Kidney (tissue), 13 donors: ENCODE measurements at regions not wholly inside any gene's neighbourhood (a gene's known extent, or its start where the extent isn't known, plus 50 kb on each side); places are given as distances from the start of the nearest gene placed in this dataset.

Experiments
- DNase-seq, 5 donors: peaks; one replicate each; pipeline ENCODE4 v3.0.0-alpha.2; 2013 to 2020
- FAIRE-seq: peaks from 2 replicates; lab custom pipeline; 2012; peaks lifted over from hg19 to GRCh38; lab: Jason Lieb, UNC
- H3K27ac ChIP-seq, 2 donors: one replicate each; pipeline ENCODE4 v1.7.0; 2013; ENCODE audit warnings: low read depth in 2 of 2, low read length in 2 of 2, inconsistent platforms in 1 of 2
- H3K27me3 ChIP-seq: one replicate; pipeline ENCODE4 v1.7.1; 2013; ENCODE audit warnings: low read length, inconsistent platforms; ENCODE audit not compliant: control insufficient read depth, insufficient read depth
- H3K36me3 ChIP-seq, 3 donors: one replicate each; pipeline versions ENCODE4 v1.7.0 to v1.7.1; 2013; ENCODE audit warnings: low read length in 3 of 3, control low read depth in 1 of 3, inconsistent platforms in 1 of 3; ENCODE audit not compliant: insufficient read depth in 3 of 3, control insufficient read depth in 2 of 3
- H3K4me1 ChIP-seq, 3 donors: one replicate each; pipeline versions ENCODE4 v1.7.0 to v1.7.1; 2013; ENCODE audit warnings: low read length in 3 of 3, inconsistent platforms in 1 of 3, low read depth in 1 of 3; ENCODE audit not compliant: control insufficient read depth in 2 of 3, insufficient read depth in 2 of 3
- H3K4me3 ChIP-seq, 3 donors: one replicate each; pipeline versions ENCODE4 v1.7.0 to v1.8.1; 2013; ENCODE audit warnings: low read length in 3 of 3, control low read depth in 1 of 3, inconsistent platforms in 1 of 3
- H3K9ac ChIP-seq, 3 donors: one replicate each; pipeline versions ENCODE4 v1.7.0 to v1.7.1; 2013; ENCODE audit warnings: low read length in 3 of 3, control low read depth in 1 of 3, inconsistent platforms in 1 of 3
- H3K9me3 ChIP-seq, 3 donors: one replicate each; pipeline versions ENCODE4 v1.7.0 to v1.7.1; 2013; ENCODE audit warnings: low read length in 3 of 3, control low read depth in 1 of 3, inconsistent platforms in 1 of 3; ENCODE audit not compliant: control insufficient read depth in 2 of 3, insufficient read depth in 1 of 3
- intact Hi-C: fragments of 100-400 bp; cut with DNase I; formaldehyde crosslinking; loops from one replicate; pipeline ENCODE4 v1.11.1; 2022
- TF ChIP-seq, protein P1 (sequence below): IDR thresholded peaks from 3 replicates; pipeline ENCODE4 v1.5.1; 2012; ENCODE audit warnings: mild to moderate bottlenecking, moderate library complexity, borderline replicate concordance; ENCODE audit not compliant: insufficient read depth; ENCODE audit errors: extremely low read depth
- donor health status: control.
- donor health status: control.
- donor health status: control.
- donor health status: control.
- donor health status: control.
- donor health status: DM: yes; HTN: yes; CAD: no.
- donor health status: Normal renal cell carcinoma (clear cell type).

DNA sequence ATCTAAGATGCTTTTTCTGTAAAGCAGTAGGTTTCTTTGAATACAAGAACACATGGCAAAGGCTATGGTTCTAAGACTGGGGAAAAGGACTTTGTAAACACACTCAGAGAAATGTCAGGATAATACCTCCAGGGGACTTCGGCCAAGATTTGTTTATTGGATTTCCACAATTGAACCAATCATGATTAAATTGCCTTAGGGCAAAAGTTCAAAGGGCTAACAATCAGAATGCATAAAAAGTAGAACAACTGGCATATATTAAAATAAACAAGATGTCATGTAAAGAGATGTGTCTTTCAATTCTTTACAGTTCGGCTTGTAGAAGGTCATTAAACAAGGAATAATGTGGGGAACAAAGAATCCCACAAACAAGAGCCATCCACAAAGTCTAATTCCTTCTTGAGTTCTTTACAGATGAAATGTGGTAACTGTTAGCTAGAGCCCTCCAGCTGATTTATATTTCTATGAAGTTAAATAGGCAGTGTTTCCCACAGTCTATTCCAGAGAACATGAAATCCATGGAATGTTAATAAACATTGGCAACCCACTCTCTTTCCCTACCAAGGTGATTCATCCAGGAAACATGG lies 565.5 kb downstream of the ZNF608 start:
- DNase-seq (peak in 1 of 5 donors; percentile 41), FAIRE-seq (no peak)
- H3K27me3 ChIP-seq, result no peaks in the 10 kb centered on the region
- H3K4me3 ChIP-seq, result no peak overlapping the region
- H3K4me1 ChIP-seq, result no peaks in the 10 kb centered on the region
- intact Hi-C loops, result no loop called here
- TF ChIP-seq, protein P1, sequence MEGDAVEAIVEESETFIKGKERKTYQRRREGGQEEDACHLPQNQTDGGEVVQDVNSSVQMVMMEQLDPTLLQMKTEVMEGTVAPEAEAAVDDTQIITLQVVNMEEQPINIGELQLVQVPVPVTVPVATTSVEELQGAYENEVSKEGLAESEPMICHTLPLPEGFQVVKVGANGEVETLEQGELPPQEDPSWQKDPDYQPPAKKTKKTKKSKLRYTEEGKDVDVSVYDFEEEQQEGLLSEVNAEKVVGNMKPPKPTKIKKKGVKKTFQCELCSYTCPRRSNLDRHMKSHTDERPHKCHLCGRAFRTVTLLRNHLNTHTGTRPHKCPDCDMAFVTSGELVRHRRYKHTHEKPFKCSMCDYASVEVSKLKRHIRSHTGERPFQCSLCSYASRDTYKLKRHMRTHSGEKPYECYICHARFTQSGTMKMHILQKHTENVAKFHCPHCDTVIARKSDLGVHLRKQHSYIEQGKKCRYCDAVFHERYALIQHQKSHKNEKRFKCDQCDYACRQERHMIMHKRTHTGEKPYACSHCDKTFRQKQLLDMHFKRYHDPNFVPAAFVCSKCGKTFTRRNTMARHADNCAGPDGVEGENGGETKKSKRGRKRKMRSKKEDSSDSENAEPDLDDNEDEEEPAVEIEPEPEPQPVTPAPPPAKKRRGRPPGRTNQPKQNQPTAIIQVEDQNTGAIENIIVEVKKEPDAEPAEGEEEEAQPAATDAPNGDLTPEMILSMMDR, result no peak
- H3K36me3 ChIP-seq, result no peaks in the 10 kb centered on the region
- no peak overlapping the region for H3K9ac ChIP-seq
- no peaks in the 10 kb centered on the region for H3K9me3 ChIP-seq
- no peak overlapping the region for H3K27ac ChIP-seq

DNA sequence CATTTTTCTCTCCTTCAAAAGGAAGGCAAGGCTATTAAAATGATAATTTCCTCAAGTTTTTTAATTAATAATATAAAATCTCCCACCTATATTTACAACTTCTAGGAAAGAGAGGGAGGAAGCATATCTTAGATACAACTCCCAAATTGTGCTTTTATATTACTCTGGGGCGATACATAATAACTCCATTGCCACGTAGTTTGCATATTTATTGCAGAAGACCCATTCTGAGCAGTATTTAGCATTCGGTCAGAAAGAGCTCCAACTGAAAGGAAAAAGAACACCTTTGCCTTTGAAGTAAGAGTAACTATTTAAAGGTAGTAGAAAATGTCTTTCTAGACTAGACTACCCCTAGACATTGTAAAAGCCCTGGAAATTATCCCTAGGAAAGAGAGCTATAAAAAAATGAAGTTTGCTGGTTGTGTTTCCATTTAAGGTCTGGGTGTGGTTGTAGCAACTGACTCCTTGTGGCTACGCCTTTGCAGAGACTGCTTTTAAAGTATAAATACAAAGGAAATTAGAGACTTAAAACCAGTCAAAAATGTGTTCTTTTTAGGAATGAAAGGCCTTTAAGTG lies 566.1 kb downstream of the ZNF608 start:
- Histone ChIP-seq H3K9me3 (no peaks in the 10 kb centered on the region), H3K27me3 (no peaks in the 10 kb centered on the region), H3K4me1 (no peaks in the 10 kb centered on the region), H3K27ac (no peak overlapping the region), H3K4me3 (no peak overlapping the region), H3K36me3 (no peaks in the 10 kb centered on the region), H3K9ac (no peak overlapping the region)
- TF ChIP-seq, protein P1, result no peak
- no peak for FAIRE-seq
- DNase-seq, result no peak
- intact Hi-C loops, result no loop called here

DNA sequence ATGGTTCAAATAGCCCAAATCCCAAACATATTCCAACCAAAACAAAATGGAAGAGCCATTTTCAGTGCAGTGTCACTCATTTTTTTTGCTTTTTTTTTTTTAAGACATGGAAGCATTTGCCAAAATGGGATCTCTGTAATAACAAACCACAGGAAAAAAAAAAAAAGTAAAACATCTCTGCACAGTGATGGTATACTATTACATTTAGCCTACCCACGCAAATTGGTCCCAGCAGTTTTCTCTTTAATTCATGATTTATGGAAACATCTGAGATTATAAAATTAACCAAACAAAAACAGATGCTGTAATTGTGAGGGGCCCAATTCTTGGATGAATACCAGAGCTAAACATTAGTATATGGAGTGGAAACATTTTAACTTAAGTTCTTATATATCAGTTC lies 566.6 kb downstream of the ZNF608 start:
- H3K9ac ChIP-seq, result no peak overlapping the region
- no peak overlapping the region for H3K4me3 ChIP-seq
- no peaks in the 10 kb centered on the region for H3K4me1 ChIP-seq
- H3K27ac ChIP-seq, result no peak overlapping the region
- intact Hi-C loops, result no loop called here
- H3K9me3 ChIP-seq, result no peaks in the 10 kb centered on the region
- TF ChIP-seq, protein P1, result no peak
- H3K27me3 ChIP-seq, result no peaks in the 10 kb centered on the region
- no peaks in the 10 kb centered on the region for H3K36me3 ChIP-seq
- no peak for FAIRE-seq
- peak in 1 of 5 donors; percentile 29 for DNase-seq
